ENCODE measurements at regions not wholly inside any gene's neighbourhood (a gene's known extent, or its start where the extent isn't known, plus 50 kb on each side); places are given as distances from the start of the nearest gene placed in this dataset.
"Not testable (repeated sequence)": the region's sequence is repeated elsewhere in the genome, so short reads cannot be mapped to it uniquely, and the experiment has no call there.

DNA sequence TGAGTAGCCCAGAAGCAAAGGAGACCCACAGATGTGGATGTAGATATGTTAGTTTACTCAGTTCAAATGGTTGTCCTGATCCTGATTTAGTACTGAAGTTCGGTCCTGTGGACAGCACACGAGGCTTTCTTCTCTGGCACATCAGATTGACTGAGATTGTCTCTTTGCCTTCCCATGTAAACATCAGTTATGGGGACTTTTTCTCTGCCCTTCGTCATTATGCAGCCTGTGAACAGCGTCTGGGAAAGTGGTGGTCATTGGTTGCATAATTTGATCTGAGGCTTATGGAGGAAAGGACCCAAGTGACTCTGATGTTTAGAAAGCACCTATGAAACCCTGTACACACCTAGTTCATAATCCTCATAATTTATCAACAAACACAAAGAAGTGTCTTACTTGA is 264.5 kb upstream of the SGCG start:
- not testable (repeated sequence) for DNase-seq

DNA sequence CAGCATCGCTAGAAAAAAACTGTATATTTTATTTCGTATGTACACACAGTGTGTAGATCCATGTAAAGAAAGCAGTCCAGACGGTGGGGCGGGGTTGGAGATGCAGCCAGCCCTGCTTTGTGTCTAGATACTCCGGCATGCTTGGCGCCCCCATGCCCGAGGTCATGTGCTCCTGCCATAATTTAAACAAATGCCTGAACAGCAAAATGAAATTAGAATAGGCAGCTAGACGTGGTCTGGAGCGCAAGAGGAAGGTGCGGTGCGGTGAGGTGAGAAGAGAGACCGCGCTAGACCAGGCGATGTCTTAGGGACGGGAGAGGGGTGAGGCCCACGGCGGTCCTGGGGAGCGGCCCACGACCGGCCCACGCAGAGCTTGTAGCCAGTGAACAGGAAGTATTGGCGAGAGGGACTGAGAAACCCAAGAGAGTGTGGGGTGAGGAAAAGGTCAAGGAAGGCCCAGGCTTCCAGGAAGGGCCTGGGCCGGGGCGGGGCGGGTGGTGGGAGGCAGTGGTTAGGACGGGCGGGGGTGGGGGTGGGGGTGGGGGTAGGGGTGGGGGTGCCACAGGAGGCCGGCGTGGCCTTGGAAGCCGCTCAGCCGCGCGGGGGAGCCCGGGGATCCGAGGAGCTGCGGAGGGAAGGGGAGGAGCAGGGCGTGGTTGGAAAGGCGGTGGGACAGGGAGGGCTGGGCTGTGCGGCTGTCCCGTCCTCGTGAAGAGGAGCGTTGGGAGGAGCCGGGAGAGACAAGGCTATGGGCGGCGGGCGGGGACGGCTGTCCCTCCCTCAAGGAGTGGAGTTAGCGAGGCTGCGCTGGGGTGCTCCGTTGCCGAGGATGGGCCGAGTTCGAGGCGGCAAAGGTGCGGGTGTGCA is 254.7 kb upstream of the SGCG start:
- DNase-seq: peak in 3 of 4 experiments; percentile 12 to 58 (median 57)

DNA sequence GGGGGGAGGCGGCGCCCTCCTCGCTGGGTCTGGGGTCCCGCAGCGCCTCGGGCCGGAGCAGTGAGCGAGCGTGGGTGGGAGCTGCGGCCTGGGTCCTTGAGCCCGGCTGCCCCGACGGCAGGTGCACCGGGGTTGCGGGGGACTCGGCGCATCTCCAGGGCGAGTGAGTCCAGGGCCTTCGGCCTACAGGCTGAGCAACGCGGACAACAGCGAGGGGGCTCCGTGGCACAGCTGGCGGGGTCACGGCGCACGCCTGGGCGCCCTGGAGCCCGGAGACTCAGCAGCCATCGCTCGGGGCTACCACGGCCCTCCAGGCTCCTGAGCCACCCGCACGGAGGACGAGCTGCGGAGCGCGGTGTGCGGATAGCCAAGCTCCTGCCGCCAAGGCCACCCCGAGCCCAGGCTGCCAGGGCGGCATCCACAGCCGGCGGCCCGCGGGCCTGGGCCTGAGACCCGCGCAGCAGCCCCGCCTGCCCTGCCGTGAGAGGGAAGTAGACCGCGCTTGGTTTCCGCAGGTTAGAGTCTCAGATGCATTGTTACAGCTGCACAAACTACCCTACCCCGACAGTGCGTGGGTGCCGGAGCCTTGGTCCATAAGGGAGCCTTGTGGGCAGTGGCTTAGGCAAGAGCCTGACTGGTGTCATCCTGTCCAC is 253.9 kb upstream of the SGCG start:
- DNase-seq: peak; percentile 30 to 64 (median 55)

DNA sequence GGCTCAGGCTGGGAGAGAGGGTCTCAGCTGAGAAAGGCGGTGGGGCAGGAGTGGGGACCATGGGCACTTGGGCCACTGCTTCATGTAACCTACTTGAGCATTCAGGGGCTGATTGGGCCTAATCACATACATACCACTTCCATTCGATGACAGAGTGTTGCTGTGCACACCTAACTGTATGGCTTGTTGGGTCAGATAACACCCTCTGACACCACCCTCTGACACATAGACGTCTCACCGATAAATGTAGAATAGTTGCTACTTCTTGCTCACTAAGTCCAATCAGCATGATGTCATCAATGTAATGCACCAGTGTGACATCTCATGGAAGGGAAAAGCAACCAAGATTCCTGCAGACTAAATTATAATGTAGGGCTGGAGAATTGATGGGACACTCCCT is 252.9 kb upstream of the SGCG start:
- not testable (repeated sequence) for DNase-seq

DNA sequence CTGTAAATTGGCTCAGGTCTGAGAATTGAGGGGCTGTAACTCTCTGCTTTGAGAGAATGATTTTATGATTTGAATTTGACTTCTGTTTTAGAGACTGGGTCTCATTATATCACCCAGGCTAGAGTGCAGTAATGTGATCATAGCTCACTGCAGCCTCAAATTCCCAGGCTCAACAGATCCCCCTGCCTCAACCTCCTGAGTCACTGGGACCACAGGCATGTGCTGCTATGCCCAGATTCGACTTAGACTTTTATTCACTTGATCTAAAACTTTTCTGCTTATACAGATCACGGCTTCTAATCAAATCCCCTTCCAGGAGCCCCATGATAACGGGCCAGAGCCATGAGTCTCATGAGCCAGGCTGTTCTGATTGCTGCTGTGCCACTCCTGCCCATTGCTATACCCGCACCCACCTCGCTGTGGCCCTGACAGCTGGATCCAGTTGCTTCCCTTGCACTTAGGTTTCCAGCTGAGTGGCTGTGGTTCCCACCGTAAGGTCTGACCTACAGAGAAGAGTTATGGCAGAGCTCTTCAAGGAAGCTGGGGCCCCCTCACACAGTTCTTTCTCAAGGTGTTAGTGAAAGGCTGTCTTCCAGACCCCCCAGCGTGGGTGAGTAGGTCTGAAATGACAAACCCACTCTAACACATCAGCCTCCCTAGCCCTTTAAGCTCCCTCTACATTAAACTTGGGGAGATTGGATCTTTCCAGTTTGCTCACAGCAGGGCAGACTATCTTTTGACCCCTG is 251.2 kb upstream of the SGCG start:
- DNase-seq: no peak

DNA sequence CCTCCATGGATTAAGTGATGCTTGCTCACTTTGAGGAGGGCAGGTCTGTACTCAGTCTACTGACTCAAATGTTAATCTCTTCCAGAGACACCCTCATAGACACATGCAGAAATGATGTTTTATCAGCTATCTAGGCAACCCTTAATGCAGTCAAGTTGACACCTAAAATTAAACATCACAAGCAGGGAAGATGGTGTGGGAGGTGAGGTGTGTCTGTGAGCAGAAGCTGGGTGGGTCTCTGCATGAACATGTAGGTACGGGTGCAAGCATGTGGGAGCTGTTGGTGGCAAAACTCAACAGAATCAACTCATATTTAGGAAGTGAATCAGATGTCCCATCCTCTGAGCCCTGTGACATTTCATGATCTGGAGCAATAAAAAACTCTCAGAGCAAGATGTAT is 249.2 kb upstream of the SGCG start:
- no peak for DNase-seq

DNA sequence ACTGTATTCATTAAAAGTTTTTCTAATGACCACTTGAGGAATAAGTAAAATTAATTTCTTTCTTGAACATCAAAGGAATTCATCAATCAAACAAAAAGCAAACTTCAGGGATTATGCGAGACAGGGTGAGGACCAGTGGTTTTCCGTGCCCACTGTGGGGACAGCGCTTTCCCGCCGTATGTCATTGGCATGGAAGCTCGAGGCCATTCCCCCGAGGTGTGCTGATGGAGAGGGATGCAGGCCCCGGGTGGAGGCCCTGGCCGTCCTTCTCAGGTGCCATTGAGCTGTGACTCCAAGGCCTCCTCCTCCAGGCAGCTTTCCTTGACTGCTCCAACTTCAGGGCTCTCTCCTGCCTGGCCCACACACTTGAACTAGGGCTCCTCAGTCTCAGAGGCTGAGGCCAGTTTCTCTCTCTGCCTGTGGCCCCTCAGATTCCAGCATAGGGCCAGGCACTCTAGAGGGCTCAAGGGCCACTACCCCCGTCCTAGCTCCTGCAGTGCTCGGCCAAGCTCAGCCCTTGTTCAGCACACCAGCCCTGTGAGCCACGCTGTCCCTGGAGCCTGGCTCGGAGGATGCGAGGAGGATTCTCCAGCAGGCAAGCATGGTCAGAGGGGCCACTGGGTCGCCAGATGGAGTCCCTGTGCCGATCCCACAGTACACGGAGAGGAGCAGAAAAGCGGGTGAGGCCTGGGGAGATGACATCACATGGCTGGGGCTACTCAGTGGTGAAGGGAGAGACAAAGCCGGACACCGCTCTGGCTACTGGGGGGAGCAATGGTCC is 248.0 kb upstream of the SGCG start:
- not testable (repeated sequence) for DNase-seq

DNA sequence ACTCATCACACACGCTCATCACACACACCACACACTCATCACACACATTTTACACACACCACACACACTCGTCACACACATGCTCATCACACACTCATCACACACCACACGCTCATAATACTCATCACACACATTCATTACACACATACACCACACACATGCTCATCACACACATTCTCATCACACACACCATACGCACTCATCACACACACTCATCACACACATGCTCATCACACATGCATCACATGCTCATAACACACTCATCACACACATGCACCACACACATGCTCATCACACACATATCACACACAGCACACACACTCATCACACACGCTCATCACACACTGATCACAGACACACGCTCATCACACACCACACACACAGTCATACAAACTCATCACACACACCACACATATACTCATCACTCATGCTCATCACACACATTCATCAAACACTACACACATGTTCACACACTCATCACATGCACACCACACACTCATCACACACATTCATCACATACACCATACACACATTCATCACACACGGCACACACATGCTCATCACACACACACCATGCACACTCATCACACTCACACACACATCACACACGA is 247.1 kb upstream of the SGCG start:
- no peak for DNase-seq

DNA sequence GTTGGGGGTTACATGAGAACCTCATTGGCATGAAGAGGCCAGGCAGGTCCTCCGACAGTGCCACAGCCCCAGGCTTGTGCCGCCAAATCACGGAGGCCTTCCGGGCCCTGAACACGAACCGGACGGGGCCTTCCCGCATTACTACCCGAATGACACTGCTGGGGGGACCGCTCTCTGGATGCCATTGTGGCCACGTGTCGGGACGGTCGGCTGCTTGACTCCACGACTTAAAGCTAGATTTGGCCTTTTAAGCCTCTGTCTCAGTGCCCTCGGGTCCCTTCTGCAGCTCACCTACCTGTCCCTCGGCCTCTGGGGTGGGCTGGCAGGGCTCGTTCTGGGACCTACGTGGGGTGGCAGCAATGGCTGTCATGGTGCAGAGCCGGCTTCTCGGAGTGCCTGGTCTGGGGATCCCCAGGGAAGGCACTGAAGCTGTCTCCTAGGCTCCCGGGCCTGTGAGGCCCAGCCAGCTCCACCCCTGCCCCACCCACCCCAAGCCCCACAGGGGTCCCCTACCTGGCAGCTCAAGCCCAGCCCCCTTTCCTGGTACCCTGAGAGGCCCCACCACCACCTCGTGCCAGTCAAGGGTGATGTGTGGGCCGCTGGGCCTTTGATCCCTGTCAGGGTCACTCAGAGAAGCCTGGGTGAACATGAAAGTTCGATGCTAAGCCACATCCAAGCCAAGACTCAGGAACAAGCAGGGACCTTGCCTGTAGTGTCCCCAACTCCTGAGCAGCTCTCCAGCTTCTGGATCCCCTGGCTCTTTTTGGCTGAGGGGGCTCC is 245.8 kb upstream of the SGCG start:
- DNase-seq: no peak

DNA sequence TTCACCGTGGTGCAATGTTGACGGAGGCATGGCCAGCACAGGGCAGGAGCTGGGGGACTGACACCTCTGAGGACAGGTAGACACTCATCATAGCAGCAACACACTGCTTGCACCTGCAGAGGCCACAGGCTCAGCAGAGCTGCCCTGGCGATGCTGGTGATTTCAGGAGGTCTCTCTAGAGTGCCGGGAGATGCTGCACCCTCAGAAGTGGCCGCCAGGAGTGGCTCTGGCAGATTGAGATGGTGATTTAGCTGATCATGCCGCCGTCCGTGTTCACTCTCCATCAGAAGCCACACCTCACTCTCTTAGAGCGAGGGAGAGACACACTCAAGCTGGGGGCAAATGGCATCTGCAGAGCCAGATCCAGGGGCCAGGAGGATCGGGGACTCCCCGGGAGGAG is 244.6 kb upstream of the SGCG start:
- no peak for DNase-seq

DNA sequence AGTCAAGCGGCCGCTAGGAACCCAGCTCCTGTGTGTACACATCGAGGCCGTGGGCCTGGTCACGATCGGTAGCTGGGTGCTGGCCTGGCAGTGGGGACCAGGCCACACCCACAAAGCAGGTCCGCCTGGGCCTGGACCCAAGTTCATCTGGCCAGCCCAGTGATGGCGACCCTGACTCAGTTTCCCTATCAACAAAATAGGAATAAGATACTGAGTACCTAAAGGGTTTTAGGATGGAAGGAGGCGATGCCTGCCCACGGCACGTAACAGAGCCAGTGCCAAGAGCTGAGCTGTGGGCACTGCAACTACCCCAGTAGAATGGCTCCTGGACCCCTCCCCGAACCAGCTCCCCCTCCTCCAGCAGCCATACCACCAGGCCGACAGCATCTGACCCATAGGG is 243.5 kb upstream of the SGCG start:
- no peak for DNase-seq

DNA sequence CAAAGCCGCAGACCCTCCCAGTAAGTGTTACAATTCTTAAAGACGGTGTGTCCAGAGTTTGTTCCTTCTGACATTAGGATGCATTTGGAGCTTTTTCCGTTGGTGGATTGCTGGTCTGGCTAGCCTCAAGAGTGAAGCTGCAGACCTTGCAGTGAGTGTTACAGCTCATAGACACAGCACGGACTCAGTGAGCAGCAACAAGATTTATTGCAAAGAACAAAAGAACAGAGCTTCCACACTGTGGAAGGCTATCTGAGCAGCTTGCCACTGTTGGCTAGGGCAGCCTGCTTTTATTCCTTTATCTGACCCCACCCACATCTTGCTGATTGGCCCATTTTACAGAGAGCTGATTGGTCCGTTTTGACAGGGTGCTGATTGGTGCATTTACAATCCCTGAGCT is 242.8 kb upstream of the SGCG start:
- DNase-seq: no peak

DNA sequence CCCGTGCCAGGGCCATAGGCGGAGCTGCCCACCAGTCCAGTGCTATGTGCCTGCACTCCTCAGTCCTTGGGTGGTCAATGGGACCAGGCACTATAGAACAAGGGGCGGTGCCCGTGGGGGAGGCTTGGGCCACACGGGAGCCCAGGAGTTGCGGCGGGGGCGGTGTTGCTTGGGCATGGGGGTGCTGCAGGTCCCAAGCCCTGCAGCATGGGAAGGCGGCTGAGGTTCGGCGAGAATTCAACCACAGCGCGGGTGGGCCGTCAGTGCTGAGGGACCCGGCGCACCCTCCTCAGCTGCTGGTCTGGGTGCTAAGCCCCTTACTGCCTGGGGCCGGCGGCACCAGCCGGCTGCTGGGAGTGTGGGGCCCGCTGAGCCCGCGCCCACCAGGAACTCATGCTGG is 242.2 kb upstream of the SGCG start:
- DNase-seq: no peak

DNA sequence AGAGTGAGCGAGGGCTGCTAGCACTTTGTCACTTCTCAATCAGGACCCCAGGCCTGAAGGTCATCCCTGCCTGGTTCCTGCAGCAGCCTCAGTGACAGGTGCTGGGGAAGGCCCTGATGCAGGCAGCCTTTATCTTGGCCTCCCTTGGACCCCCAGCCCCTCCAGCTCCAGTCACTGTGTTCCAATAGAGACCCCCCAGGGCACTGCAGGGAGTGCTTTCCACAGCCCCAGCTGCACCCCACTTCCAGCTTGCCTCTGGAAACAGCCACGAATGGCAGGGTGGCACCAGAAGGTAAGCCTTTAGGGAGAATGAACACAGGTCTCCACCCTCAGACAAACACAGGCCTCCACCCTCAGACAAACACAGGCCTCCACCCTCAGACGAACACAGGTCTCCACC is 241.6 kb upstream of the SGCG start:
- DNase-seq: no peak

DNA sequence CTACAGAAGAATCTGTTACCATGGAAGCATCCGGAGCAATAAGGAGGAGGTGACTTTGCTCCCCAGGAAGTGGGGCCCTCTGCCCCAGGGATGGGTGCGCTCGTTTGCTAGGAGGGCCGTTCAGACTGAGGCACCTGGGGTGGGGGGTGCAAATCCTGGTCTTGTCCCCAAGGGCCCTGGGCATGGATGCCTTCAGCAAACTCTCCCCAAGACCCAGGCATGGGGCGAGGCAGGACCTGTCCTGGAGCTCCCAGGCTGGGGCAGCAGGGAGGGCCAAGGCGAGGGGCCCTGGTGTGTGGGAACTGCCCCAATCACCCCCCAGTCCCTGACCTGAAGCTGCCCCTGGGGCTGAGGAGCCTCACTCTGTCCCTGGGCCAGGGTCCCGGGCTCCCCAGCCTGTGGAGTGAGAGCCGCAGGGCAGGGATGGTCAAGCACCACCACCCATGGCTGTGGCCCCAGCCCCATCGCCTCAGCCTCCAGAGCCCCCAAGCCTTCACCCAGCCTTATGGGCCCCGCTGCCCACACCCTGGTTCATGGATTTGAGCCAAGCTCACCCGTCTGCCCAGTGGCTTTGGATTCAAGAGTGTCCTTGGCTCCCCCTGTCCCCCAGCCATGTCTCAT is 240.6 kb upstream of the SGCG start:
- no peak for DNase-seq

DNA sequence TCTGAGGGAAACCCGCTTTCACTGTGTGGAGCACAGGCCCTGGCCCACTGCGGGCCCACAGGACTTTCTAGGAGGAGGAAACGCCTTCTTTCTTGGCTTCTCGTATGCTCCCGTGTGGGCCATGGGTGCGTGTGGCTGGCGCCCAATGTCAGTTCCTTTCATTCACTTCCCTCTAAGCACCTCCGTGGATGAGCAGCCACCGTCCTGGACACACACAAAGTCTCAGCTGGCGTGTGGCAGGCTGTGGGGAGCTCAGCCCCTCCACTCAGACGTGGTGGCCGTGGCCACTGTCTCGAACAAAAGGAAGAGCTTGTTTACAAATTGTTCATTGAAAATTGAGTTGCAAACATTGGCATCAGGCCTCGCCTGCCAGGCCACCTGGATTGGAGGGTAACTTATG is 240.0 kb upstream of the SGCG start:
- no peak for DNase-seq

DNA sequence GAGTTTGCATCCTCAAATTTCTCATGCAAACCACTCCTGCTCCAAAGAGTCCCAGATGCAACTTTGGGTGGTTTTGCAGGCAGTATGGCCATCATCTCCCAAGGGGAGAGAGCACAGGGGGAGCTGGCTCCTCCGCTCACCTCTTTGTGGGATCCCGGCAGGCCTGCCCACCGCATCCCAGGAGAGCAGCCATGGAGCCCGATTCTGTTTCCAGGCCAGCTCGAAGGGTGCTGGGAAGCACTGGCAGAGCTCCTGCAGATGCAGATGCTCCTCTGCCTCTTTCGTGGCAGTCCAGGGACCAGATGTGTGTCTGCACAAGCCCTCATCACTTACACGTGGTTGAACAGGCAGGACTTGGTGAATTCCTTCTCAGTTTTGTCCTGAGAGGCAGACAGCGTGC is 239.3 kb upstream of the SGCG start:
- not testable (repeated sequence) for DNase-seq

DNA sequence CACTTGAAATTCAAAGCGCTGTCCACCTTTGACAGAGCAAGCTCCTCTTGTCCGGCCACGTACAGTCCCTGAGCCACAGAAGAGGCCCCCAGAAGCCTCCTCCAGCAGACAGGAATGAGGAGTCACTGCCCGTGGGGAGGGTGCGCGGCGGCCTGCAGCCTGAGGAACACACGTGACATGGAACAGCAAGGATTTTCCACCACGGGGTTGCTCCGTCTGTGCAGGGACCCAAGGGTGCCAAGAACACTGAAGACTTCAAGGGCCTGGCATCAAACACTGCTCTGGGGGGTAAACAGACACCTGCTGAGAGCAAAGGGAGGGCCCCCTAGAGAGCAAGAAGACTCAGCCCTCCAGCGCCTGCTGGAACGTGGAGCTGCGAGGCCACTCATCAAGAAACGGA is 237.9 kb upstream of the SGCG start:
- not testable (repeated sequence) for DNase-seq

DNA sequence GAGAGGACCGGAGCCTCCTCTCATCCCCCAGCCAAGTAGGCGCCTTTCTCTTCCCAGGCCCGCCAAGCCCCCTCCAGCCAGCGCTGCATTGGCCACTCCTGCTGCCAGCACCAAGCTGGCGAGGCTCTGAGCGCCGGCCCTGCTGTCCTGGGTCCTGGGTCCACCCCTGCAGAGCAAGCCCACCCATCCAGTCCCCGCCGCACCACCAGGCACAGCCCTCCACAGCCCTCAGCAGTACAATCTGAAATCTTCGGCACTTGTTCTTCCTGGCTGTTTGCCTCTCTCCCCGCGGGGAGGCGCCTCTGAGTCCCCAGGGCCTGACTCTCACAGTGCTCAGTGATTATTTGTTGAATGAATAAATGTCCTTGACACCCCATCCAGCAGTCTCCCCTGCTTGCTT is 236.4 kb upstream of the SGCG start:
- DNase-seq: no peak

DNA sequence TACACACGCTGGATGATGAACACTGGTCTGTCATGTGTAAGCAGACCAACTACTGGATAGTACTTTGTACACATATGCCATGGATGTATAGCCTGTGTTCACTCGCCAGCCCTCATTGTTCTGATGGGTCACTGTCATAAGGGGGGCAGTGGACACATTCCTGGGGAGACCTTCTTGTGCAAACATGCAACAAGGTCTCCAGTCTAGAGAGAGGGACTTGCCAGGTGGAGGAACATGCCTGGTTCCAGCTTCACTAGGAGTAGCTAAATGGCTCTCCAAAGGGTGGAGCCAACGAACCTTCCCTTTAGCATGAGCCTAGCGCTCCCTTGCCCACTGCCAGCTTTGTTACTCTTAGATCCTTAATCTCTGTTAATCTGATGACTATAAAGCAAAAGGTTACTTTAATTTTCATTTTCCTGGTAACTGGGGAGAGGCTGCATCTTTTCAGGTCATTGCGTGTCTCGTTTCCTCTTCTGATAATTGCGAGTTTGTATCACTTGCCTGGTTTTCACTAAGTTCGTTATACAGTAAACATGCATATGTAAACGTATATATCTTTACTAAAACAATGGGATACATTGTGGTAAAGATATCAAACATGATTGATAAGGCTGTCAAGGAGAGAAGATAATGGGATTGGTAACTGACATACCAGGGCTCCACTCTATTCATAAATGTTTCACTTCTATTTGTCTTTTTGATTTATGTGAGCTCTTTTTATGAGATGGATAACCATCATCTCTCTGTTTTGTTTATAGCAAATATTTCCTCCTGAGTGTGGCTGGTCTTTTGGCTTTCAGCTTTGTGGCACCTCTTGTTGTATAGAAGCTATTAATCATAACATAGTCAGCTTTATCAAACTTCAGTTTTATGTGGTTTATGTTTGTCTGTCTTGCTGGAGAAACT is 235.2 kb upstream of the SGCG start:
- no peak for DNase-seq
